Stromal cell of bone marrow (primary cell): ENCODE measurements at regions not wholly inside any gene's neighbourhood (a gene's known extent, or its start where the extent isn't known, plus 50 kb on each side); places are given as distances from the start of the nearest gene placed in this dataset.
"Not testable (repeated sequence)": the region's sequence is repeated elsewhere in the genome, so short reads cannot be mapped to it uniquely, and the experiment has no call there.

Experiments
- DNase-seq: peaks from one replicate; pipeline ENCODE4 v3.0.0-alpha.2; 2012; ENCODE audit warnings: low read depth

- no peak for DNase-seq
Observed at GRCh38 chr3:18987862-18988447, 160.4 kb upstream of the KCNH8 start.

- no peak for DNase-seq
Observed at GRCh38 chr3:18987070-18987469, 161.2 kb upstream of the KCNH8 start.

GRCh38 chr3:18982920-18983319 is 165.4 kb upstream of the KCNH8 start:
- DNase-seq: no peak

- DNase-seq: not testable (repeated sequence)
Observed at GRCh38 chr3:18976102-18976501, 172.2 kb upstream of the KCNH8 start.

GRCh38 chr3:18968120-18968519 is 180.2 kb upstream of the KCNH8 start:
- DNase-seq: no peak

DNA sequence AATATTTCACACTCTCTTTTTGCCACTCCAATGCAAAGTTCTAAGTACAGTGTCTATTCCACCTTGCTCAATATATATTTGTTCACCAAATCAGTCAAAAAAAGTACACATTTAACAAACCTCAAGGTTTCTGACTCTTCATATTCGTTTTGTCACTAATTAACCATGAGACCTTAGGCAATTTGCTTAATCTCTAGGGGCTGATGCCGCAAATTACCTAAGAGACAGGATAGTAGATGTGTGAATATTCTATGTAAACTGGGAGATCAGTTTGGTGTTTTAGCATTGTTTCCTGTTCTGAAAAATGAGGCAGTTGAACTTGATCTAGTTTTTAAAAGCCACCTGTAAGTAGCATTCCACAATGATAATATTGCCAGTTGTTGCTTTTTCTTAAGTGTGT is 182.5 kb upstream of the KCNH8 start:
- DNase-seq: no peak

DNA sequence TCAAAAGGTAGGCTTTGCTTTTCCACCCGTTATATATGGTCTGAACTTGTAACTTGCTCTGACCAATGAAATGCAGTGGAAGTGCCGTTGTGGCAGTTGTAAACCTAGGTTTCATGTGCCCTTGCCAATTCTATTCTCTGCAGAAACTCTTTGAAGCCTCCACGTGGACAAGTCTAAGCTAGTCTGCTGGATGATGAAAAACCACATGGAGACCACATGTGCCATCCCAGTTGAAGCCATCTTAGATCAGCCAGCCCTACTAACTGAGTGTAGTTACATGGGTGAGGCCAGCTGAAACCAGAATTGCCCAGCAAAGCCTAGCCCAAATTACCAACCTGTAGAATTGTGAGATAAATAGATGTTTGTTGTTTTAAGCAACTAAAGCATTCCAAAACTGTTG is 183.7 kb upstream of the KCNH8 start:
- no peak for DNase-seq

DNA sequence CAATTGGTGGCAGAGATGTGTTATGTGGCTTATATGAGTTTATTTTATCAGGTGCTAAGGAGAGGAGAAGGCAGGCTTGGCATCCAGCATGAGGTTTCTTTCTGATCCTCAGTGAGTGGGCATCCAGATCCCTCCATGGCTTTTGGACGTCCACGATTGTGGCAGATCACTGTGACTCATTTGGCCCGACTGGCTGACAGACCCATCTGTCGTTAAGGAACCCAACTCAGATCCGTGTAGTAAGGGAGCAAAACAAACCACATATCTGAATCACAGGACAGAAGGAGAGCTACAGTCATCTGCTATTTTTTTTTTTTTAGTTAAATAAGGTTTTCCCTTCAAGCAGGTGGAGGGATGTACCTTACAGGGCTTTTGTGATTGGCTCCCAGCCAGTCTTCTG is 197.0 kb upstream of the KCNH8 start:
- no peak for DNase-seq

GRCh38 chr3:18946524-18946923 is 201.8 kb upstream of the KCNH8 start:
- DNase-seq: no peak

GRCh38 chr3:18937574-18937973 is 210.7 kb upstream of the KCNH8 start:
- no peak for DNase-seq

GRCh38 chr3:18919158-18919557 is 229.2 kb upstream of the KCNH8 start:
- no peak for DNase-seq

GRCh38 chr3:18917923-18918322 is 230.4 kb upstream of the KCNH8 start:
- no peak for DNase-seq

DNA sequence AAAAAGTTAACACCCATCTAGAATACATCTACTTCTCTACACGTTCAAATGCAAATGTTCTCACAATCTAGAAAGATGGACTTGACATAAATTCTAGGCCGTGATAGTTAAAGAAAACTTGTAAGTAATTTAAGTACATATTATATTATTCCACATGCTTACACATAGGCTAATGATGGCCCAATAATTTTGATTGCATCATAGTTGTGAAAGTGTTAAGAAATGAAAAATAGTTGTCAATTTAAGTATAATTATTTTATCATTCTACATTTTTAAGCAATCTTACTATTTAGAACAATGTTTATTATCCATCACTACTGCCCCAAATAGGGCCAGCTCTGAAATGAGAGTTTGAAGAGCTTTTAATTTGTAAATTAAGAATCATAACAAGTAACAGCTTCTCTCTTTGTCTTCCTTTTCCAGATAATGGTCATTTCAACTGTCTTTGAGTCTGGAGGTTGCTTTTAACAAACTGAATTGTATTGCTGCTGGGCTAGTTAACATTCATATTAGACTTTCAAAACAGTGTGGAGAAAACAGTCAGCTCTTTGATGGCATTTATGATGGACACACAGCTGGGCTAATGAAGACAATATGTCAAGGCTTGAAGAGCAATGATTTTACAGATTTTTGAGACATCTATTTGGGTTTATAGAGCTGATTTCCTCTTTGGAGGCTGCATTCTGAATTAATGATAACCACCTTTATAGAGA is 246.1 kb upstream of the KCNH8 start:
- DNase-seq: no peak

- DNase-seq: no peak
Observed at GRCh38 chr3:18901571-18901970, 246.7 kb upstream of the KCNH8 start.

DNA sequence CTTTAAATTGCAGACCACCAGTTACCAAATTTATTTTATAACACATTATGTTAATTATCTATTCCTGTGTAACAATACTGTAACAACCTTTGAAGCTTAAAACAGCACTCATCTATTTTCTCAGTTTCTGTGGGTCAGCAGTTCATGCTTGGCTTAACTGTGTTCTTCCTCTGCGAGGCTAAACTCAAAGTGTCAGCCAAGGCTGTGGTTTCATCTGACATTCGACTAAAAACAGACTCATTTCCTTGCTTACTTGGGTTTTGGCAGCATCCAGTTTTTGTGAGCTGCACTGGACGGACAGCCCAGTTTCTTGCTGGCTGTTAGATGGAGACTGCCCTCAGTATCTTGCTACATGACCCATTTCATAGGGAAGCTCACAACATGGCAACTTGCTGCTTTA is 247.3 kb upstream of the KCNH8 start:
- DNase-seq: peak; percentile 3

DNA sequence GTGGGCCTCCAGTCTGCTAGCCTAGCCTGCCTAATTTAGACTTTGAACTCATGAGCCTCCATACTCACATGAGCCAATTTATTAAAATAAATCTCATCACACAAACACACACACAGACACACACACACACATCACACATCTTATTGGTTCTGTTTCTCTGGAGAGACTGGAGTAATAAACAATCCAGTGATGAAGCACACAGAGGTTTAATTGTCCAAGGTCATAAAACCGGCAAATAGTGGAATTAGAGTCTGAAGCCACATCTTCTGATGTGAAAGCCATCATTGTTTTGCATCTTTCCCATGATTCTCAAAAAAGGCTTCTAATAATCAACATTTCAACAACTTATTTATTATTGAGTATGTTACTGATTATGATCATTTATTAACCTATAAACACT is 249.4 kb upstream of the KCNH8 start:
- DNase-seq: no peak

GRCh38 chr3:18892756-18893155 is 255.6 kb upstream of the KCNH8 start:
- DNase-seq: no peak

- no peak for DNase-seq
Observed at GRCh38 chr3:18892047-18892446, 256.3 kb upstream of the KCNH8 start.

- DNase-seq: no peak
Observed at GRCh38 chr3:18891641-18892040, 256.7 kb upstream of the KCNH8 start.

DNA sequence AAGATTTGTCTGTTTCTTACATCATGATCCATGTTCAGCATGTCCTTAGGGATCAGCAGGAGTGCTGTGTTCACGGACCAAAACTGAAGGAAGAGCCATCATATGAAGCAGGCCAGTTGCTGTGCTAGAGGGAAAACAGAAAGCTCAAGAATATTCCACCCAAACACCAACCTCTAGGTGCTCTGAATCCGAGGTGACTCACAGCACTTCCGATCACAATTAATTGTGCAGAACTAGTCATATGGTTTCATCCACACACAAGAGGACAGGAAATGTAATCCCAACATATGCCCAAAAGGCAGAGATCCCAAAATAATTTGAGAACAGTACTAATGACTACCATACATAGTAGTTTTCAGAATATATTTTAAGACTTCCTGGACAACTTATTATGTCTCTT is 257.9 kb upstream of the KCNH8 start:
- no peak for DNase-seq

DNA sequence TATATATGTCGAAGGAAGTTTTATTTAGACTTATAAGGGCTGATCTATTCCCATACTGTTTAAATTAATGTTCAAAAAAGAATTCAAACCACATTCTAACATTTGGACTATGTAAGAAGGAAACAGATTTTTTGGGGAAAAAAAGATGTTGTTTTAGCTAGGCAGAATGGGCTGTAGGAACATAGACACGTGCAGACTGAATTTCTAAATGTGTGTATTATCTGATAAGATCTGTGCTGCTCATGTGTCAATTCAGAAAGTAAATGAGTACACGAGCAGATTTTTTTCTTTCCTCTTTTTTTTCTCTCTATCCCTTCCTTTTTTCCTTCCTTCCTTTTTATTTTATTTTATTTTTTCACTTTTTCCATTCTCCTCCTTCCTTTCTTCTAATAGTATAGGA is 259.5 kb upstream of the KCNH8 start:
- no peak for DNase-seq

- DNase-seq: no peak
Observed at GRCh38 chr3:18888370-18888769, 259.9 kb upstream of the KCNH8 start.

DNA sequence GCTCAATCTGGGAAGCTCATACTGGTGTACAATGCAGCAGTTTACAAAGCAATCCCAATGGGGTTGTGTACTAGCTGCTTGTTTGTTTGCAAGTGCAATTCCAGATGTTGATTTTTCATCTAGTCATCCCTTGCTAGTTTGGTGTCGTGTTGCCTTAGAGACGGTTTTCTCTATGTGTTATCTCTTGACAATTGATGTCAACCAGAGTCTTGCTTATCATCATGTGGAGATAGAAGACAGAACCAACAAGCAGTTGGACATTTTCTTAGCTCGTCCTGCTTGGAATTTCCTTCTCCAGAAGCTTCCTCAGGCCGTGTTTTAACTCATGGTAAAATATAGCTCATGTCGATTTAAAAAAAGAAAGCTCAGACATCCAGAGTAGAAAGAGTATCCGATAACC is 262.0 kb upstream of the KCNH8 start:
- DNase-seq: no peak

DNA sequence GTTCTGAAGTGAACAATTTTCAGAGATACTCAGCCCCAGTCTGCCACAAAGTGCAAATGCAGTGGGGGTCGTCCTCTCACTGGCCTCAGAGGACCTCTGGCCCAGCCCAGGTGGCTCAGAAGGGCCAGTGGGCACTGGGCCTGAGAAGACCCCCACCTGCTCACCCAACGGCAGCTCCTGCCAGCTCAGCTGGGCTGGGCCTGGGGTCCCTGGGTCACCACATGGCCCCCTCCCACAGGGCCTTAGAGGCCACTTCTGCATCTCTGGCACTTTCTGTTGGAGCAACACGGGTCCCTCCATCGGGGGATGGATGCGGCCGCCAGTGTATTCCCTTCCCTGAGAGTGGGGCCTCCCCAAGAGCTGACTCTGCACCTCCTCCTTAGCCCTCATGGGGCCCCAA is 262.7 kb upstream of the KCNH8 start:
- no peak for DNase-seq
